KMS-11 (cell line): ENCODE measurements at regions not wholly inside any gene's neighbourhood (a gene's known extent, or its start where the extent isn't known, plus 50 kb on each side); places are given as distances from the start of the nearest gene placed in this dataset.

ENCODE experiments used
- H2AFZ ChIP-seq: fragments of 200-600 bp; sonication (generic); 2 replicates; pipeline ENCODE4 v1.6.1; 2016; ENCODE audit warnings: antibody characterized with exemption, mixed run types, low read depth
- H3K27ac ChIP-seq: fragments of 200-600 bp; sonication (generic); 2 replicates; pipeline ENCODE4 v1.6.1; 2016; ENCODE audit warnings: mild to moderate bottlenecking, mixed run types
- H3K27me3 ChIP-seq: fragments of 200-600 bp; sonication (generic); 2 replicates; pipeline ENCODE4 v1.6.1; 2017; ENCODE audit warnings: mild to moderate bottlenecking, low read depth, mixed run types, moderate library complexity; ENCODE audit not compliant: insufficient read depth
- H3K36me3 ChIP-seq: fragments of 200-600 bp; sonication (generic); 2 replicates; pipeline ENCODE4 v1.6.1; 2017; ENCODE audit warnings: mild to moderate bottlenecking, mixed run types; ENCODE audit not compliant: insufficient read depth
- H3K4me1 ChIP-seq: fragments of 200-600 bp; sonication (generic); 2 replicates; pipeline ENCODE4 v1.6.1; 2016; ENCODE audit warnings: mild to moderate bottlenecking, low read depth, mixed run types; ENCODE audit not compliant: poor library complexity, severe bottlenecking
- H3K4me2 ChIP-seq: fragments of 200-600 bp; sonication (generic); 2 replicates; pipeline ENCODE4 v1.7.0; 2016; ENCODE audit warnings: mild to moderate bottlenecking, mixed run types
- H3K4me3 ChIP-seq: fragments of 200-600 bp; sonication (generic); IDR thresholded peaks from 2 replicates; pipeline ENCODE4 v1.6.1; 2017; ENCODE audit warnings: low read depth, low read length, mixed read lengths; ENCODE audit not compliant: insufficient read depth
- H3K79me2 ChIP-seq: fragments of 200-600 bp; sonication (generic); 2 replicates; pipeline ENCODE4 v1.6.1; 2016; ENCODE audit warnings: low read depth, mixed run types; ENCODE audit not compliant: insufficient read depth
- H3K9ac ChIP-seq: fragments of 200-600 bp; sonication (generic); 2 replicates; pipeline ENCODE4 v1.6.1; 2016; ENCODE audit warnings: mild to moderate bottlenecking, mixed run types
- H4K20me1 ChIP-seq: fragments of 200-600 bp; sonication (generic); 2 replicates; pipeline ENCODE4 v1.6.1; 2016; ENCODE audit warnings: mild to moderate bottlenecking, mixed run types; ENCODE audit not compliant: insufficient read depth
- TF ChIP-seq, protein P1 (sequence below): fragments of 200-600 bp; sonication (generic); conservative IDR thresholded peaks from 2 replicates; pipeline ENCODE4 v1.6.1; 2017; ENCODE audit warnings: low read depth, mild to moderate bottlenecking, antibody characterized with exemption, low read length, moderate library complexity, mixed read lengths

GRCh38 chr12:105822131-105823105, 316.3 kb downstream of the NUAK1 start:
- TF ChIP-seq, protein P1, sequence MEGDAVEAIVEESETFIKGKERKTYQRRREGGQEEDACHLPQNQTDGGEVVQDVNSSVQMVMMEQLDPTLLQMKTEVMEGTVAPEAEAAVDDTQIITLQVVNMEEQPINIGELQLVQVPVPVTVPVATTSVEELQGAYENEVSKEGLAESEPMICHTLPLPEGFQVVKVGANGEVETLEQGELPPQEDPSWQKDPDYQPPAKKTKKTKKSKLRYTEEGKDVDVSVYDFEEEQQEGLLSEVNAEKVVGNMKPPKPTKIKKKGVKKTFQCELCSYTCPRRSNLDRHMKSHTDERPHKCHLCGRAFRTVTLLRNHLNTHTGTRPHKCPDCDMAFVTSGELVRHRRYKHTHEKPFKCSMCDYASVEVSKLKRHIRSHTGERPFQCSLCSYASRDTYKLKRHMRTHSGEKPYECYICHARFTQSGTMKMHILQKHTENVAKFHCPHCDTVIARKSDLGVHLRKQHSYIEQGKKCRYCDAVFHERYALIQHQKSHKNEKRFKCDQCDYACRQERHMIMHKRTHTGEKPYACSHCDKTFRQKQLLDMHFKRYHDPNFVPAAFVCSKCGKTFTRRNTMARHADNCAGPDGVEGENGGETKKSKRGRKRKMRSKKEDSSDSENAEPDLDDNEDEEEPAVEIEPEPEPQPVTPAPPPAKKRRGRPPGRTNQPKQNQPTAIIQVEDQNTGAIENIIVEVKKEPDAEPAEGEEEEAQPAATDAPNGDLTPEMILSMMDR, result no peak
- H4K20me1 ChIP-seq, result no peaks in the 10 kb centered on the region
- no peaks in the 10 kb centered on the region for H3K36me3 ChIP-seq
- H3K9ac ChIP-seq, result no peak overlapping the region
- H3K4me1 ChIP-seq, result no peaks in the 10 kb centered on the region
- no peaks in the 10 kb centered on the region for H3K79me2 ChIP-seq
- no peak overlapping the region for H3K27ac ChIP-seq
- H3K27me3 ChIP-seq, result no peaks in the 10 kb centered on the region
- H2AFZ ChIP-seq, result no peak overlapping the region
- H3K4me3 ChIP-seq, result no peak overlapping the region
- H3K4me2 ChIP-seq, result no peak overlapping the region

GRCh38 chr12:105823810-105824209, 314.9 kb downstream of the NUAK1 start:
- no peaks in the 10 kb centered on the region for H3K4me1 ChIP-seq

GRCh38 chr12:105825141-105825540, 313.6 kb downstream of the NUAK1 start:
- Histone ChIP-seq H3K4me1 (no peaks in the 10 kb centered on the region), H3K79me2 (no peaks in the 10 kb centered on the region), H2AFZ (no peak overlapping the region), H3K27ac (no peak overlapping the region), H3K36me3 (no peaks in the 10 kb centered on the region), H3K4me3 (no peak overlapping the region), H3K4me2 (no peak overlapping the region), H3K9ac (no peak overlapping the region), H3K27me3 (no peaks in the 10 kb centered on the region), H4K20me1 (no peaks in the 10 kb centered on the region)
- TF ChIP-seq, protein P1, result no peak

More at GRCh38 chr12:105823810-105824209, 314.9 kb downstream of the NUAK1 start:
- Histone ChIP-seq H4K20me1 (no peaks in the 10 kb centered on the region), H3K9ac (no peak overlapping the region), H3K4me2 (no peak overlapping the region), H2AFZ (no peak overlapping the region), H3K79me2 (no peaks in the 10 kb centered on the region), H3K27me3 (no peaks in the 10 kb centered on the region), H3K36me3 (no peaks in the 10 kb centered on the region), H3K4me3 (no peak overlapping the region), H3K27ac (no peak overlapping the region)
- TF ChIP-seq, protein P1, result no peak

- Histone ChIP-seq H3K4me3 (no peak overlapping the region), H3K36me3 (no peaks in the 10 kb centered on the region), H3K4me1 (no peaks in the 10 kb centered on the region), H3K79me2 (no peaks in the 10 kb centered on the region), H3K9ac (no peak overlapping the region), H4K20me1 (no peaks in the 10 kb centered on the region), H3K4me2 (no peak overlapping the region), H2AFZ (no peak overlapping the region), H3K27ac (no peak overlapping the region), H3K27me3 (no peaks in the 10 kb centered on the region)
- TF ChIP-seq, protein P1, result no peak
Observed at GRCh38 chr12:105831372-105831771, 307.4 kb downstream of the NUAK1 start.
